ENCODE measurements at regions not wholly inside any gene's neighbourhood (a gene's known extent, or its start where the extent isn't known, plus 50 kb on each side); places are given as distances from the start of the nearest gene placed in this dataset.
"Not testable (repeated sequence)": the region's sequence is repeated elsewhere in the genome, so short reads cannot be mapped to it uniquely, and the experiment has no call there.

DNA sequence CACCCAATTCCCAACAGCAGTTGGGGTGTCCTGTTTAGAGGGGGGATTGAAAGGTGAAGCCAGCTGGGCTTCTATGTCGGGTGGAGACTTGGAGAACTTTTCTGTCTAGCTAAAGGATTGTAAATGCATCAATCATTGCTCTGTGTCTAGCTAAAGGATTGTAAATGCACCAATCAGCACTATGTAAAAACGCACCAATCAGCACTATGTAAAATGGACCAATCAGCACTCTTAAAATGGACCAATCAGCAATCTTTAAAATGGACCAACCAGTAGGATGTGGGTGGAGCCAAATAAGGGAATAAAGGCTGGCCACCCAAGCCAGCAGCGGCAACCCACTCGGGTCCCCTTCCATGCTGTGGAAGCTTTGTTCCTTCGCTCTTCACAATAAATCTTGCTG is 1518.6 kb upstream of the RAG2 start:
- not testable (repeated sequence) for DNase-seq

DNA sequence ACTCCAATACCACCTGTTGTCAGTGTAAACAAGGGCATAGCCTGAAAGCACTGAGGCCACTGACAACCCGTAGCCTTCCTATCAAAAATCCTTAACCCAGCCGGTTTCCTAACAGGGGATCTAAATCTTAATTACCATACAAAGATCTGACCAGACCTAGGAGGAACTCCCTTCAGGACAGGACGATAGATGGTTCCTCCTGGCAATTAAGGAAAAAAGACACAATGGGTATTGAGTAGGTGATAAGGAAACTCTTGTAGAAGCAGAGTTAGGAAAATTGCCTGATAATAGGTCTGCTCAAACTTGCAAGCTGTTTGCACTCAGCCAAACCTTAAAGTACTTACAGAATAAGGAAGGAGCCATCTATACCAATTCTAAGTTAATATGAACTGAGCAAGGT is 1517.3 kb upstream of the RAG2 start:
- DNase-seq, result not testable (repeated sequence)

DNA sequence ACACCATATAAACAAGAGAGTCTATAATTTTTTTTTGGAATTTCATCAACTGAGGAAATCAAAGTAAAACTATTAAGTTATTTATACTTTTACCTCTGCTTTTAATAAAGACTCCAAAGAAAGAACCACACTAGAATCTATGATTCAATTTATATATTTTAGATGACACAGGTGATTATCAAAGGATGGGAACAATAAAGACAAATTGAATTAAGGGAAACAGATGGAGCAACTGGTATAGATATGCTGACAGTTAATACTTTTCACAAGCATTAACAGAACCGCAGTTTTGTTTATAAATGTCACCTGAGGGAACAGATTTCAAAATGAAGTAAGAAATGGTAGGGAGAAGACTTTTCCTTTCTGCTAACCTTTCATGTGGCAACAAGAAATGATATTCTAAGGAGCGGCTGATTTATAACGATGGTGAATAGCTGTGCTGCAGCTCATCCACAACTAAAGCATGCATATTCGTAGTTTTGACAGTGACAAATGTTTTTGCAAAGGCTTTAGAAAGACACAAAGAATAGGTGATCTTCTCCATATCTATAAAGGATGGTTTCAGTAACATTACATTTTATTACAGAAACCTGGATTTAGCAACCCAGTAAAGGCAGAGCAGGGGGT is 1502.9 kb upstream of the RAG2 start:
- no peak for DNase-seq

- no peak for DNase-seq
Measured at GRCh38 chr11:38095268-38095667, 1497.2 kb upstream of the RAG2 start.

DNA sequence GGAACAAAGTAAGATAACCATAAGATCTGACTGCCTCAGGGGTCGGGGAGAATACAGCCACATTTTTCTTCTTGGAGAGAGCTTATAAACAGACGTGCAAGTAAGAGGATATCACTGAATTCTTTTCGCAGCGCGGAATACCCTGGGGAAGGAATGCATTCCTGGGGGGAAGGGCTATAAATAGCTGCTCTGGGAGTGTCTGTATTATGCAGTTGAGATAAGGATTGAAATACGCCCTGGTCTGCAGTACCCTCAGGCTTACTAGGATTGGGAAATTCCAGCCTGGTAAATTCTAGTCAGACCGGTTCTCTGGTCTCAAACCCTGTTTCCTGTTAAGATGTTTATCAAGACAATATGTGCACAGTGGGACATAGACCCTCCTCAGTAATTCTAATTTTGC is 1491.7 kb upstream of the RAG2 start:
- no peak for DNase-seq

DNA sequence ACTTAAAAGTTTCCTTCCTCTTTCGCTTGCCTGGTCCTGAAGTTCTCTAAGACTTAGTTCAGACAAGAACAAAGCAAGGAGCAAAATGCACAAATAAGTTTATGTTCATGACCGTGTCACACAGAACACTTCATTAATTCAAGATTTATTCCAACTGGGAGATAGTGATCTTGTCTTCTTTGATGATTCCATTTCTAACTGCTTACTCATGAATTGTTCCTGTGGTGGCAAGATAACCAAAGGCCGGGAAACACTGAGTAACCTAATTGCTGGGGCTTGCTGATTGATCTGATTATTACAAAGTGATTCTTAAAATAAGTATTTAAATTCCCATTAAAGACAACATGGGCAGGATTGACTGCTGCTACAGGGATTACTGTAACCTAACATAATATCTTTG is 1462.9 kb upstream of the RAG2 start:
- DNase-seq, result no peak

- DNase-seq, result no peak
Measured at GRCh38 chr11:38060136-38060535, 1462.1 kb upstream of the RAG2 start.

- no peak for DNase-seq
Measured at GRCh38 chr11:38046571-38047135, 1448.6 kb upstream of the RAG2 start.

- no peak for DNase-seq
Measured at GRCh38 chr11:38043060-38043459, 1445.0 kb upstream of the RAG2 start.

GRCh38 chr11:38038777-38039176 is 1440.7 kb upstream of the RAG2 start:
- no peak for DNase-seq

- no peak for DNase-seq
Measured at GRCh38 chr11:38019072-38019775, 1421.2 kb upstream of the RAG2 start.

DNA sequence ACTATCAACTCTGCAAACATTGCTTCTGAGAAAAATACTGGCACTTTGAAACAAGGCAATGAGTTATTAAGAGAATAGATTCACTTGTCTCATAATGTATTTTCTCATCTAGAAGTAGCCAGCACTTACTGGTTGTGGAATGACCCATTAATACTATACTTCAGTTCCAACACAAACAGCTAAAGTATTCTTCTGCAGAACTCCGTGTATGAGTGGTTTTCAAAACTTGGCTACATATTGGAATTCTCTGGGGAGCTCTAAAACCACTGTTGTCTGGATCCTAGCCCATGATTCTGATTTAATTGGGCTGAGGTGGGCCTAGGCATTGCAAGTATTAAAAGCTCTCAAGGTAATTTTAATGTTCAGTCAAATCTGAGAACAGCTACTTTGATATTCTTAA is 1416.4 kb upstream of the RAG2 start:
- DNase-seq, result no peak

DNA sequence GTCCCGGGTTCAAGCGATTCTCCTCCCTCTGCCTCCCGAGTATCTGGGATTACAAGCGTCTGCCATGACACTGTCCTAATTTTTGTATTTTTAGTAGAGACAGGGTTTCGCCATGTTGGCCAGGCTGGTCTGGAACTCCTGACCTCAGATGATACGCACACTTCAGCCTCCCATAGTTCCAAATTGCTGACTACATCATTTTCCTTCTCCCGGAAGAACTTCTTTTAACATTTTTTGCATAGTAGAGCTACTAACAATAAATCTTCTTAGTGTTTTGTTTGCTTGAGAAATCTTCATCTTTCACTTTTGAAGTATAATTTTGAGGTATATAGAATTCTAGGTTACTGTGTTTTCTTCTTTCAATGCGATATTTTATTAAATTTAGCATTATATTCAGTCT is 1415.1 kb upstream of the RAG2 start:
- DNase-seq, result no peak

- no peak for DNase-seq
Measured at GRCh38 chr11:38011496-38011895, 1413.5 kb upstream of the RAG2 start.

GRCh38 chr11:38009932-38010331 is 1411.9 kb upstream of the RAG2 start:
- no peak for DNase-seq

GRCh38 chr11:38006466-38006865 is 1408.4 kb upstream of the RAG2 start:
- no peak for DNase-seq

DNA sequence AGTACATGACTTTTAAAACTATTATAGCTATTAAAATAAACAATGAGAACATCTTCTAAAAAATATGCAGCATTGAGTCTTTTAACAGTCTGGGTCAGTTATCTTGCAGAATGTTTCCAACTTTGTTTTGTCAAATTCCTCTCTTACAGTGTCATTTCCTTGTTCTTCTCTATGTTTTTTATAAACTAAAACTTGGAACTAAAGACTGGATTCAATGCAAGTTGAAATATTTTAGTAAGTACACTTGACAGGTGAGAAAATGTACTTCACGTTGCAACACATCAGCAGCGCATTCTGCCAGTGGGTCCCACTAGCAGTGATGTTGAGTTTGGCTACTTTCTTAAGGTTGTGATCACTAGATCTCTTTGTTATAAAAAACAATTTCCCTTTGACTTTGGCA is 1407.6 kb upstream of the RAG2 start:
- DNase-seq, result no peak

- DNase-seq, result no peak
Measured at GRCh38 chr11:37999171-37999570, 1401.1 kb upstream of the RAG2 start.

DNA sequence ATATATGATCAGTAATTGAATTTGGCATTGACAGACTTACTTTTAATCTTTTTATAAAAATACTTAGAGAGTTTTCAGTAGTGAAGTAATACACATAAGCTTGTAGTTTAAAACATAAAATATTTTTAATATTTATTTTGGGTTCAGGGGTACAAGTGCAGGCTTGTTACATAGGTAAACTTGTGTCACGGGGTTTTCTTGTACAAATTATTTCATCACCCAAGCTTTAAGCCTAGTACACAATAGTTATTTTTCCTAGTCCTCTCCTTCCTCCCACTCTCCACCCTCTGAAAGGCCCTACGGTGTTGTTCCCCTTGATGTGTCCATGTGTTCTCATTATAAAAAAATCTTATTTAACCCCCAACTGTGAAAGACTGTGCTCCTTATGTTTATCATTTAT is 1397.8 kb upstream of the RAG2 start:
- DNase-seq, result no peak

- no peak for DNase-seq
Measured at GRCh38 chr11:37988031-37988430, 1390.0 kb upstream of the RAG2 start.

DNA sequence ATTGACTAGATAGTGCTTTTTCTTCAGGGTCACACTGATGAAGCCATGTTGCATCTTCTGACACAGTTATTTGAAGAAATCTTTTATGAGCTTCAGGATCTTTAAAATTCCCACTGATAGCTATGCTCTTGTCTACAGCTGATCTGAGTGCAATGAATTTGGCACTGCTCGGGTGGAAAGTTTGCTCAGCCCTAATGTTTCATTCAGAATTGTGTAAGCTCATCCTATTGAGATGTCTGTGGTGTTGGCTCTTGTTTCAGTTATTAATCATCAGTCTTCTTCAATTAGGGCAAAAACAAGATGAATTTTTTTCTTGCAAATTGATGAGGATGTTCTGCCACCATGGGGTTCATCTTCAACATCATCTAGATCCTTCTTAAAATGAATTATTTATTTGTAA is 1387.0 kb upstream of the RAG2 start:
- no peak for DNase-seq

DNA sequence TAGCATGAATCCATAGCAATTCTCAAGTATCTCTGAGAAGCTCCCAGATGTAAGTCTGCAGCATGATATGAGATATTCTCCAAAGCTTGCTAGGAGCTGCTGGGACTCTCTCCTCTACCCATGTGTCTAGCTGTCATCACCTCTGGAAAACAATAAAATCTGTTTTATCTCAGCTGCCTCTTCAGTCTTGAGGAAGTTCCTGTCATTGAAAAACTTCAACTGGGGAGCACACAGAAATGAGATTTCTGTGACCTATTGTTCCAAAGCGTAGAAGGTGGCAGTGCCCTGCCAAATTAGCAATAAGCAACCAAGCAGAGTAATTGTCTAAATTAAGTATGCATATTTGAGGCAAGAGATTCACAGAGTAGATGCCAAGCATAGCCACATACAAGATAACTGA is 1380.6 kb upstream of the RAG2 start:
- no peak for DNase-seq

DNA sequence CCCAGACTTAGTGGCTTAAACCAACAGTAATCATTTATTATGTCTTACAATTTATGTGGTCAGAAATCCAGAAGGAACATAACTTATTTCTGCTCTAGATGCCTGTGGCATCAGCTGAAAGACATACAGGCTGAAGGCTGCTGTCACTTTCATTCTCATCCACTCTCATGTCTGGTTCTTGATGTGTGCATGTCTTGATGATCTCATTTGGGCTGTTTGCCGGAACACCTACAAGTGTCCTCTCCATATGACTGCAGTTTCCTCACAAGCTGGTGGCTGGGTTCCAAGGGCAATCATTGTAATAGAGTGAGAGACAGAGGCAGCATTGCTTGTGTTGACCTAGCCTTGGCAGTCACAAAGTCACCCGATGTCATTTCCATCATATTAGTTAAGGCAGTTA is 1375.9 kb upstream of the RAG2 start:
- no peak for DNase-seq

- no peak for DNase-seq
Measured at GRCh38 chr11:37972691-37973090, 1374.7 kb upstream of the RAG2 start.

GRCh38 chr11:37969336-37969735 is 1371.3 kb upstream of the RAG2 start:
- DNase-seq, result not testable (repeated sequence)

Measured in activated CD4-positive, alpha-beta T cell treated with anti-CD3 and anti-CD28 coated beads, Interleukin-2, amount 50 U/mL, for 48 hours (primary cell).